WTC11 (cell line): ENCODE measurements at regions not wholly inside any gene's neighbourhood (a gene's known extent, or its start where the extent isn't known, plus 50 kb on each side); places are given as distances from the start of the nearest gene placed in this dataset.

Experiments
- ATAC-seq: fragments of 200-7000 bp; cut with Tn5 transposase; 2 replicates; pipeline ENCODE4 v1.10.0; 2021; ENCODE audit warnings: mild to moderate bottlenecking, moderate library complexity
- CTCF ChIA-PET: fragments of 300-600 bp; sonication (Branson Sonifier 250); formaldehyde crosslinking; loops from one replicate; lab custom pipeline; 2021; ENCODE audit warnings: antibody characterized with exemption; lab: Charles Lee
- POLR2A ChIA-PET: fragments of 350-600 bp; sonication (Branson Sonifier 250); formaldehyde crosslinking; loops from one replicate; lab custom pipeline; 2021; ENCODE audit warnings: antibody characterized with exemption; lab: Charles Lee
- DNase-seq: peaks from one replicate; pipeline ENCODE4 v3.0.0; 2021; ENCODE audit warnings: low spot score
- H3K27ac Mint-ChIP-seq: 2 replicates; pipeline ENCODE4 v1.8.0; 2021; ENCODE audit warnings: mixed read lengths
- H3K27me3 Mint-ChIP-seq: 2 replicates; pipeline ENCODE4 v1.8.0; 2021; ENCODE audit warnings: low read depth, mild to moderate bottlenecking, moderate library complexity, mixed read lengths
- H3K36me3 Mint-ChIP-seq: 2 replicates; pipeline ENCODE4 v1.8.0; 2021; ENCODE audit warnings: mixed read lengths
- H3K4me1 Mint-ChIP-seq: 2 replicates; pipeline ENCODE4 v1.8.0; 2022; ENCODE audit warnings: mixed read lengths
- H3K4me3 Mint-ChIP-seq: 2 replicates; pipeline ENCODE4 v1.8.0; 2021; ENCODE audit warnings: mild to moderate bottlenecking, moderate library complexity, mixed read lengths
- H3K9me3 Mint-ChIP-seq: 2 replicates; pipeline ENCODE4 v1.8.0; 2021; ENCODE audit warnings: mixed read lengths
- ATF2 ChIP-seq: sonication (generic); formaldehyde crosslinking; IDR thresholded peaks from 2 replicates; pipeline ENCODE4 v1.8.1; 2022; ENCODE audit warnings: low read depth, missing genetic modification reagents, borderline replicate concordance
- ATF3 ChIP-seq: sonication (generic); formaldehyde crosslinking; conservative IDR thresholded peaks from 2 replicates; pipeline ENCODE4 v1.8.1; 2022; ENCODE audit warnings: mild to moderate bottlenecking, missing genetic modification reagents
- CREM ChIP-seq: sonication (generic); formaldehyde crosslinking; IDR thresholded peaks from 2 replicates; pipeline ENCODE4 v1.8.1; 2022; ENCODE audit warnings: mild to moderate bottlenecking, missing genetic modification reagents, moderate library complexity
- E2F5 ChIP-seq: sonication (generic); formaldehyde crosslinking; IDR thresholded peaks from 2 replicates; pipeline ENCODE4 v1.8.1; 2022; ENCODE audit warnings: mild to moderate bottlenecking, moderate library complexity, missing genetic modification reagents
- ELF4 ChIP-seq: sonication (generic); formaldehyde crosslinking; IDR thresholded peaks from 2 replicates; pipeline ENCODE4 v1.8.1; 2022; ENCODE audit warnings: low read depth, mild to moderate bottlenecking, moderate library complexity, missing genetic modification reagents
- EMX1 ChIP-seq: fragments of 250-450 bp; sonication (Bioruptor Pico); IDR thresholded peaks from 2 replicates; pipeline ENCODE4 v1.8.0; 2021; ENCODE audit warnings: mild to moderate bottlenecking
- ERG ChIP-seq: fragments of 250-450 bp; sonication (Bioruptor Pico); IDR thresholded peaks from 2 replicates; pipeline ENCODE4 v1.8.0; 2021; ENCODE audit warnings: mild to moderate bottlenecking
- ESRRA ChIP-seq: sonication (generic); formaldehyde crosslinking; IDR thresholded peaks from 2 replicates; pipeline ENCODE4 v1.8.1; 2022; ENCODE audit warnings: mild to moderate bottlenecking, missing genetic modification reagents, borderline replicate concordance
- FOXK1 ChIP-seq: sonication (generic); formaldehyde crosslinking; IDR thresholded peaks from 2 replicates; pipeline ENCODE4 v1.8.0; 2022; ENCODE audit warnings: mild to moderate bottlenecking, moderate library complexity, missing genetic modification reagents
- GABPB1 ChIP-seq: sonication (generic); formaldehyde crosslinking; IDR thresholded peaks from 2 replicates; pipeline ENCODE4 v1.8.1; 2023; ENCODE audit warnings: mild to moderate bottlenecking, missing genetic modification reagents
- JAZF1 ChIP-seq: fragments of 250-450 bp; sonication (Bioruptor Pico); IDR thresholded peaks from 2 replicates; pipeline ENCODE4 v1.9.0; 2021; ENCODE audit warnings: moderate library complexity, mild to moderate bottlenecking, inconsistent platforms
- MLX ChIP-seq: sonication (generic); formaldehyde crosslinking; IDR thresholded peaks from 2 replicates; pipeline ENCODE4 v1.8.1; 2023; ENCODE audit warnings: mild to moderate bottlenecking, missing genetic modification reagents, moderate library complexity
- MXD4 ChIP-seq: fragments of 250-450 bp; sonication (Bioruptor Pico); IDR thresholded peaks from 2 replicates; pipeline ENCODE4 v1.8.0; 2021; ENCODE audit warnings: mild to moderate bottlenecking, moderate library complexity, borderline replicate concordance
- MYBL2 ChIP-seq: sonication (generic); formaldehyde crosslinking; IDR thresholded peaks from 2 replicates; pipeline ENCODE4 v1.8.1; 2023; ENCODE audit warnings: mild to moderate bottlenecking, moderate library complexity, missing genetic modification reagents
- NFYB ChIP-seq: sonication (generic); formaldehyde crosslinking; conservative IDR thresholded peaks from 2 replicates; pipeline ENCODE4 v1.8.0; 2022; ENCODE audit warnings: low read depth, missing genetic modification reagents
- OVOL2 ChIP-seq: fragments of 250-450 bp; sonication (Bioruptor Pico); IDR thresholded peaks from 2 replicates; pipeline ENCODE4 v1.9.0; 2021; ENCODE audit warnings: mild to moderate bottlenecking, borderline replicate concordance
- SOX15 ChIP-seq: fragments of 250-450 bp; sonication (Bioruptor Pico); IDR thresholded peaks from 2 replicates; pipeline ENCODE4 v1.9.0; 2021; ENCODE audit warnings: mild to moderate bottlenecking
- TCF7 ChIP-seq: sonication (generic); formaldehyde crosslinking; IDR thresholded peaks from 2 replicates; pipeline ENCODE4 v1.8.0; 2022; ENCODE audit warnings: mild to moderate bottlenecking, low read depth, missing genetic modification reagents, moderate library complexity
- TP53 ChIP-seq: sonication (generic); formaldehyde crosslinking; IDR thresholded peaks from 2 replicates; pipeline ENCODE4 v1.8.1; 2023; ENCODE audit warnings: mild to moderate bottlenecking, missing genetic modification reagents
- USF2 ChIP-seq: sonication (generic); formaldehyde crosslinking; IDR thresholded peaks from 2 replicates; pipeline ENCODE4 v1.8.1; 2023; ENCODE audit warnings: mild to moderate bottlenecking, missing genetic modification reagents, moderate library complexity
- ZBTB43 ChIP-seq: sonication (generic); formaldehyde crosslinking; IDR thresholded peaks from 2 replicates; pipeline ENCODE4 v1.8.1; 2023; ENCODE audit warnings: mild to moderate bottlenecking, missing genetic modification reagents
- ZMAT4 ChIP-seq: fragments of 250-450 bp; sonication (Bioruptor Pico); IDR thresholded peaks from 2 replicates; pipeline ENCODE4 v1.9.0; 2021; ENCODE audit warnings: mild to moderate bottlenecking
- ZNF121 ChIP-seq: sonication (generic); formaldehyde crosslinking; IDR thresholded peaks from 2 replicates; pipeline ENCODE4 v1.8.0; 2023; ENCODE audit warnings: missing genetic modification reagents
- ZNF138 ChIP-seq: sonication (generic); formaldehyde crosslinking; conservative IDR thresholded peaks from 2 replicates; pipeline ENCODE4 v1.8.1; 2022; ENCODE audit warnings: mild to moderate bottlenecking, moderate library complexity, missing genetic modification reagents
- ZNF219 ChIP-seq: sonication (generic); formaldehyde crosslinking; IDR thresholded peaks from 2 replicates; pipeline ENCODE4 v1.8.0; 2023; ENCODE audit warnings: missing genetic modification reagents, mild to moderate bottlenecking, borderline replicate concordance
- ZNF281 ChIP-seq: sonication (generic); formaldehyde crosslinking; IDR thresholded peaks from 2 replicates; pipeline ENCODE4 v1.8.0; 2023; ENCODE audit warnings: mild to moderate bottlenecking, missing genetic modification reagents

- no peaks in the 10 kb centered on the region for H3K9me3 Mint-ChIP-seq
- ATAC-seq (no peak), DNase-seq (no peak)
- CTCF ChIA-PET, result interaction anchor here (0.6 kb wide), 1 partner anchor 173 kb away, joined by 3 read pairs; no protein-coding TSS in a partner anchor
- H3K27ac Mint-ChIP-seq, result no peak overlapping the region
- H3K27me3 Mint-ChIP-seq, result no peaks in the 10 kb centered on the region; the same call in 1 of the 2 replicates
- POLR2A ChIA-PET, result no interaction called here
- peaks cover 5% of the 10 kb centered on the region for H3K4me1 Mint-ChIP-seq
- TF ChIP-seq ERG (CRISPR knock-in tag) (no peak), MYBL2 (no peak), USF2 (CRISPR knock-in tag) (no peak), MLX (CRISPR knock-in tag) (no peak), FOXK1 (CRISPR knock-in tag) (no peak), CREM (CRISPR knock-in tag) (no peak), ZNF281 (no peak), TP53 (CRISPR knock-in tag) (no peak), MXD4 (CRISPR knock-in tag) (no peak), E2F5 (no peak), SOX15 (CRISPR knock-in tag) (no peak), OVOL2 (CRISPR knock-in tag) (no peak), ZNF138 (CRISPR knock-in tag) (no peak), ZBTB43 (CRISPR knock-in tag) (no peak), EMX1 (CRISPR knock-in tag) (no peak), ZNF121 (CRISPR knock-in tag) (no peak), ZNF219 (no peak), ATF3 (CRISPR knock-in tag) (no peak)
- no peak overlapping the region for H3K4me3 Mint-ChIP-seq
- H3K36me3 Mint-ChIP-seq, result no peaks in the 10 kb centered on the region
Measured at GRCh38 chr13:103153466-103153865, 87.2 kb upstream of the SLC10A2 start.

- Mint-ChIP-seq H3K4me3 (no peak overlapping the region), H3K9me3 (no peaks in the 10 kb centered on the region), H3K4me1 (peaks cover 5% of the 10 kb centered on the region), H3K36me3 (no peaks in the 10 kb centered on the region), H3K27ac (no peak overlapping the region), H3K27me3 (no peaks in the 10 kb centered on the region)
- DNase-seq (no peak), ATAC-seq (no peak)
- ChIA-PET CTCF (no interaction called here), POLR2A (no interaction called here)
- no peak for TF ChIP-seq NFYB (CRISPR knock-in tag)
- no peak for TF ChIP-seq ZMAT4 (CRISPR knock-in tag)
- no peak for TF ChIP-seq TCF7
- no peak for TF ChIP-seq ATF2 (CRISPR knock-in tag)
- TF ChIP-seq ESRRA (CRISPR knock-in tag), result no peak
- no peak for TF ChIP-seq GABPB1 (CRISPR knock-in tag)
- TF ChIP-seq ZBTB43 (CRISPR knock-in tag), result no peak
- no peak for TF ChIP-seq JAZF1 (CRISPR knock-in tag)
- no peak for TF ChIP-seq EMX1 (CRISPR knock-in tag)
- no peak for TF ChIP-seq ELF4 (CRISPR knock-in tag)
Measured at GRCh38 chr13:103147961-103148360, 81.7 kb upstream of the SLC10A2 start.
